AG10803 (cell line): ENCODE measurements at regions not wholly inside any gene's neighbourhood (a gene's known extent, or its start where the extent isn't known, plus 50 kb on each side); places are given as distances from the start of the nearest gene placed in this dataset.

Source experiments
- DNase-seq: peaks from one replicate; pipeline ENCODE4 v3.0.0; 2010; ENCODE audit warnings: low read depth
- H3K4me3 ChIP-seq: 2 replicates; pipeline ENCODE4 v1.5.1; 2011; ENCODE audit warnings: mild to moderate bottlenecking, low read length, control low read depth
- CTCF ChIP-seq: conservative IDR thresholded peaks from 2 replicates; pipeline ENCODE4 v1.5.1; 2011; ENCODE audit warnings: mild to moderate bottlenecking, low read length, control low read depth, inconsistent platforms

- no peak overlapping the region for H3K4me3 ChIP-seq
- no peak for DNase-seq
- TF ChIP-seq CTCF: no peak
Observed at GRCh38 chr10:78286668-78287067, 253.0 kb downstream of the RPS24 start.

GRCh38 chr10:78287618-78288017, 254.0 kb downstream of the RPS24 start:
- DNase-seq: no peak
- no peak for TF ChIP-seq CTCF
- no peak overlapping the region for H3K4me3 ChIP-seq

GRCh38 chr10:78288663-78289062, 255.0 kb downstream of the RPS24 start:
- TF ChIP-seq CTCF: no peak
- H3K4me3 ChIP-seq: no peak overlapping the region
- no peak for DNase-seq

- DNase-seq: no peak
- TF ChIP-seq CTCF: no peak
Observed at GRCh38 chr10:78290131-78290750, 256.6 kb downstream of the RPS24 start.

GRCh38 chr10:78291722-78292121, 258.1 kb downstream of the RPS24 start:
- H3K4me3 ChIP-seq: no peak overlapping the region

More at GRCh38 chr10:78290131-78290750, 256.6 kb downstream of the RPS24 start:
- no peak overlapping the region for H3K4me3 ChIP-seq

GRCh38 chr10:78292250-78292981, 258.8 kb downstream of the RPS24 start:
- H3K4me3 ChIP-seq: no peak overlapping the region
- no peak for DNase-seq
- no peak for TF ChIP-seq CTCF

More at GRCh38 chr10:78291722-78292121, 258.1 kb downstream of the RPS24 start:
- DNase-seq: no peak
- TF ChIP-seq CTCF: no peak
